ENCODE measurements at regions not wholly inside any gene's neighbourhood (a gene's known extent, or its start where the extent isn't known, plus 50 kb on each side); places are given as distances from the start of the nearest gene placed in this dataset.

DNA sequence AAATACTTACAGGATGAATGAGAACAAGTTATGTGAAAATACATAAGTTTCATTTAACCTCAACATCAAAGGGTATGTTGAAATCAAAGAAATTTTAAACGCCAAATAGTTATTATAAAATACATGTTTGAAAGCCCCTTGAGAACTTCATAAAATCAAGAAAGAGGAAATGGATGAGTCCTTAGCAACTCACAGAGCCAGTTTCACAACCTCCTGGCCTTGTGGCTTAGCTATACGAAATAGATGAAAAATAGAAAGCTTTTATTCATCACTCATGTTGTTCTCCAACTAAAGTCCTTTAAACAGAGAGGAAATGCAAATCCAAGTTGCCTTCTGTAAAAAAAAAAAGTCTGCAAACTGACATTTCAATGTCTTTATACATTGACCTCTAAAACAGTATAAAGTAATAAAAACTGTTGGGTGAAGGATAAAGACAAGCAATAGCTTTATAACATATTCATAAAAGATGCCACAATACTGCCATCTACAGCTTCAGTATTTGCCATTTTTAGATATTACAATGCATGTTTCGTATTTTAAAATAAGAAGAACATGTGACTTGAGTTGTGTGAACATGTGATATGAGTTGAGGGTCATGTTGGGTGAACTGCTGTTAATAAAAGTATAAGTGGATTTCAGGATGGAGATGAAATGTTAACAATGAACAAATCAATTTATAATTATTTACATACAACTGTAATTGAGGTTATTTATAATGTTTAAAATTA, 847.8 kb downstream of the MRPL39 start:
- DNase-seq, result no peak

DNA sequence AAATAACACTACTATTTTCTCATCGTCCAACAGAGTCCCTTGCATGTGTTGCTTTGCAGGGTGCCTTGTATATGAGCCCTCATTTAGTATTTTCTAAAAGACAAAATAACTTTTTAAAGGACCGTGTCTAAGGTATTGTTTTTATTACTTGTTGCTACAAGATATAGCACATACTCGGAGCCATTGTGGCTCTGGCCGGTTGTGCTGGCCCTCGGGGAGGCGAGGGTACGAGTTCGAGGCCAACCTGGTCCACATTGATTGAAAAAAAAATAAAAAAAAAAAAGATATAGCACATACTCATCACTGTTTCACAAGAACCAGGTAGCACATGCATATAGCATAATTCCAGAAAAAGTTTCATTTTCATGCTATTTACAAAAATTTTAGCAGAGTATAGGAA, 869.2 kb downstream of the MRPL39 start:
- no peak for DNase-seq

DNA sequence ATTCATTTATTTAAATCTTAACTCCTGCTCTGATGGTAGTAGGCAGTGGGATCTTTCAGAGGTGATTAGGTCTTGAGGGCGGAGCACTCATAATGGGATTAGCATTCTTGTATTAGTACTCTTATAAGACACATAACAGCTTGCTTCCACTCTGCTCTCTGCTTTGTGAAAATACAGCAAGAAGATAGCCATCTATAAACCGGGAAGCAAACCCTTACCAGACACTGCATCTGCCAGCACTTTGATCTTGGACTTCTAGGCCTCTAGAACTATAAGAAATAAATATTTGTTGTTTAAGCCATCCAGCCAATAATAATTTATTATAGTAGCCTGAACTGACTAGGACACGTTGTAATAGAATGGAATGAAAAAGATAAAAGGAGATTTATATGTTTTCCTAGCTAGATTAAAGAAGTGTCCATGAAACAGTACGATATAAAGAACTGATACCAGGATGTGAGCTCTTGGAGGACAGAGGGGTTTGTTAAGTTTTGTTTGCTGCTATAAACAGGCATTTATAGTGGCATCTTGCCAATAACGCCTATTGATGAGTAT, 869.9 kb downstream of the MRPL39 start:
- no peak for DNase-seq

DNA sequence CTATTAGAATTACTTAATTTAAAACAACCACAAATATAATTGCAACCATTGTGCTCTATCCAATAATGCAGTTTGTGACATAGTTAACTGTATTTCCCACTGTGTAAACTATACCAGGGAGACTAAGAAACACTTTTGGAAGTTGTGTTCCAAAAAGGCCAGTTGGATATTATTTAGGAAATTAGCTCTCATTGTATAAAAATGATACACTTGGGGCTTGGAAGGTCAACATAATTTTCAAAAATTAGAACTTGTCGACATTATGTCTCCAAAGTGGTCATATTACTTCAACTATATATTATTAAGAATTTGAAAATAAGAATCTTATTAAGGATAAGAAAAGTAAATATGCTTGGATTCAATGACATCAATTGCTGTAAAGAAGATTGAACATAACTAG, 876.6 kb downstream of the MRPL39 start:
- no peak for DNase-seq

DNA sequence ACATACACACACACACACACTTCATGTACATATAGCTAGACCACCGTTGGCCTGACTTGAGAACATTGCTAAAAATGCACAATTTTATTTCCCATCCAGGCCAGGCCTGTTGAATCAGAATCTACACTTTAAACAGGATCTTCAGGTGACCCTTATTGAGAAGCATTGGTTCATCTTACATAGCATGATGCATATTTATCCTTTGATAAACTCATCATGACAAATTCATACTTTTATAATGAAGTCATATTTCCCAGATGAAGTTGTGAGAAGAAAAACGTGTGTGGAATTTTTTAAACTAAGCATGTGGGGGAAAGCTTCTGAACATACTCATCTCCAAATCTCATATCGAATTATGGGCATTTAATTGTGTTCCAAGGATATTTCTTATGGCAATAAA, 877.7 kb downstream of the MRPL39 start:
- no peak for DNase-seq

DNA sequence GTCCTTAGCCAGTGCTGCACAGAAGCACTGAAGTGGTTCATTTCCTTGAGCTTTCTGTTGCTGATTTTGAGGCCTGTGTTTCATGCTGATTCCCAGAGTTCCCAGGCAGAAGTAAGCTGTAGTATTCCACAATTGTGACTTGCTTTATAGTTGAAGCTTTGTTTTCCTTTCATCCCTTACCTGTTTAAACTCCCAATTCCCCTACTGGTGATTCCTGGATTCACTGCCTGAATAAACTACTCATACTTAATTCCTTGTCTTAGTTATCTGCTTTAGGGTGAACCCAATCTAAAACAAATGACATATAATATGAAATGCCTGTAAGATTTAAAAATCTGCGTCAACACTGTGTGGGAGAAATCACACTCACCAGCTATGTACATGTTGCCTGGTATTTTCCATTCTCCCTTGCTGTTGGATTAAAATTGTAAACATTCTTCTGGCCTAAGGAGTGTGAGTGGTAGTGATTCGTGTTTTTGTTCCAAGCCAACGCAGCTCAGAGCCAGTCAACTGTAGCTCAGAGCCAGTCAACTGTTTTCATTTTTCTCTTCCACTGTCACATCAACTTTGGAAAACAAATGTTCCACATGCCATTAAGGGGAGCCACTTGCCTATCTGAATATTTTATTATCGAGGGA, 879.4 kb downstream of the MRPL39 start:
- no peak for DNase-seq

DNA sequence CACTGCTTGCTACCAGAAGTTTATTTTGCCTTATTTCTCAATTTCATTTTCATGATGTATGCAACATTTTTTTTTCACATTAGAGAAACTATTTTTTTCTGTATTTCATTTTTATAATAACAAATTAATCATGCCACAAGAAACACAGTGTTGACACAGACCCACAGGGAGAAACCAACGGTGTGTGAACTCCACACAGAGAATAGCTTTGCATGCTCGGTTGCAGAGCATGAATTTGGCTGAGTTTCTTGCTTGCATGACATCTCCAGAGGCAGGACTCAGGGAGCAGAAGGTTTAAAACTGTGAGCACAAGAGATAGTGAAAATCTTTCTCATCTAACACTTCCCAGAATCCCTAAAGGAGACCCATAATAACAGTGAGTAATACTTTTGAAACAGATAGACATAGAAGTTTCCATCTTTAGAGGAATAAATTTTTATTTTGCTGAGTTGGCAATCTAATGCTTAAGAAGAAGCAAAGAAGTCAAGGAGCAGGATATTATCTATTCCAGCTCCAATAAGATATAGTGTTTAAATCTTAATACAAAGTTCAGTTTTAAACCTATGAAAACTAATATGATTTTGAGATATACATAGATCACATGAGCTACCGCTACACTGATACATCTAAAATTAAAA, 890.9 kb downstream of the MRPL39 start:
- DNase-seq, result no peak

DNA sequence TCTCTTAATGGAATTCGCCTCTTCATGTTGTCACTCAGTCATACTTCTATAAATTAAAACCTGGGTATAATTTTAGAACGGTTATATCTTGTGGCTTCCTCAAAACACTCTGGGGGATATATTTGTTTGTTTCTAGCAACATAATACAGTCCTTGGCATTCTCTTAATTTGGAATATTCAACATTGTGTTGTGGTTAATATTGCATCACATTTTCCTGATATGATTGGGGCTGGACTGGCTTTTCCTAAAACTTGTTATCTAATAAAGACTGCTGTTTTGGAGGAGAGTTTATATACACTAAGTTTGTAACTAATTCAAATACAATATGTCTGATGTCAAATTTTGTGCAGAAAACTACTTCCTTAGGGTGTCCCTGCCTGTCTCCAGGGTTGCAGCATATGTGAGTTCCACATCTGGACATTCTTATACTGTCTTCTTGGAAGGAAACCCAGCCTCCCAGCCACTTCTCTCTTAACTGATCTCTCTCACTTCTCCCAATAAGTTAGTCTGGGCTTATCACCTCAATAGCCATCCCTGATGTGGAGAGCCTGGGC, 892.6 kb downstream of the MRPL39 start:
- no peak for DNase-seq

DNA sequence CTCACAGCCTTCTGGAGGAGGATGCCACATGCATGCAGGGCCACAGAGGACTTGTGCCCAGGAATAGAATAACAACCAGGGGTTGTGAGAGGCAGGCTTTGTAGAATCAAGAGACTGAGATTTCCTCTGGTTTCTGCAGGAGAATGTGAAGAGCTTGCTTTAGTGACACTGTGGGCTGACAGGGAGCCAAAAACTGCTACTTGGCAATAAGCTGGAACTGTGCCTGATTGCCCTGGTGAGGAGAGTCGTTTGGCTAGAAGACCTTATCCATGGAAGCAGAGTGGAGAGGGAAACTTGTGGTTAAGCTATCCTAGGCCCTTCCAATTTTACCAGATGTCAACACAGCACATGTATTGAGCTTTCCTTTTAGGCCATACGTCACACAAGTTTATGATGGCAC, 902.1 kb downstream of the MRPL39 start:
- DNase-seq, result peak in 4 of 51 donors; percentile 1 to 2 (median 1)

DNA sequence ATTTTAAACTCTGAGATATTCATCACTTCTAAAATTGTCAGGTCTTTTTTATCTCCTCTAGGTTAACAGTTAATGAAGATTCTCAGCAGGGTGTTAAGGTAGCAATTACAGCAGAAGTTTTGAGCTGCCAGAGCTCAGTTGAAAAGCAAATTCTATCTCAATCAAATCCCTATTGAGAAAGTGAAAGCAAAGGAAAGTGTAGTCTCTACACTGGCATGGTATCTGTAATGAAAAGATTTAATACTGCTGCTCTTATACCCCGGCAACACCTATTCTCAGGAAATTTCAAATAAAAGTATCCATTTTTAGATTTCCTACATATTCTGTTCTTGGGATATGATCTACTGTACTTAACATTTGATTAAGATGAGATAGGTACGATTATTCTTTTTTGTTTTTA, 913.5 kb downstream of the MRPL39 start:
- no peak for DNase-seq

DNA sequence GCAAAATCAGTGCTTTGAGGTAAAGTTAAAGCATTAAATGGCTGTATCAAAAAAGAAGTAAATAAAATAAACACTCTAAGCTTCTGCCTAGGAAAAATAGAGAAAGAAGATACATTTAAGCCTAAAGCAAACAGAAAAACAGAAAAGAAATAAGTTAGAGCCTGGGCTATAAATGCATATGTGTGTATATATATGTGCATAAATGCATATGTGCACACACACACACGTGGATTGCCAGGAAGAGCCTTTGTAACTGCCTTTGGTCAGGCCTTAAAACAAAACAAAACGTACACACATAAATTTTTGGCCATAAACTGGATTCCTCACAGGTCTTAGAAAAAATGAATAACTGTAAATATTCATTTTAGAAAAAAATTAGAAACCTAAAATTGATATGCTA, 925.8 kb downstream of the MRPL39 start:
- DNase-seq, result no peak

DNA sequence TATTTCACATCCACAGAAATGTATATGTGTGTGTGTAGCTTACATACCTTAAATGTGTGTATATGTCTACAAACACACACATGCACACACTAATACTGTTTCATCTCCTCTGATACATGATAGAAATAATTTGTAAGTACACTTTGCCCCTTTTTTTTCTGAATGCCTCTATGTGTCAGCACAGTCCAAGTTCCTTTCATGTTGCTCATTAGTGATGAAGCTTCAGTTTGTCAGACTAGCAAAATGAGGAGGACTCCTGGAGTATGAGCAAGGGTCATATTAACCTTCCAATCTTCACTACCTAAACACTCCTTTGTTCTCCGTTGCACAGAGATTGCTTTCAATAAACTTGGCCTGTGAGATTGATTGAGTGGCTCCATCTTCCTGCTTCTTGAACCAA, 935.4 kb downstream of the MRPL39 start:
- DNase-seq, result no peak

DNA sequence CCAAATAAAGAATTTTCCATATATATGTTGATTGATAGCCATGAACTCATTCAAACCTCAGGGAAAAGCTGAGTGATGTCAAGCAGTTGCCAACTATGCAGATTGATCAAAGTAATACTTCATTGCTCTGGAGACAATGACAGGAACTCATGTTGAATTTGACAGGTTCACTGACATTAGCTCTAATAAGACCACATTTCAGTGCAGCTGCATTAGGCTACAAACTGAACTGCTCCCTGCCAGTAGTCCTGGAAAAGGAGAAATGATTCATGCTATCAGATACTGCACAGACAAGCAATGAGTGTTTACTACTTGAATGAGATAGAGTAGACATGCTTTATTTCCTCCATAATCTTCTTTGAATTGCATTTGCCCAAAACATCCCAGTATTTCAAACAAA, 948.4 kb downstream of the MRPL39 start:
- DNase-seq, result no peak

DNA sequence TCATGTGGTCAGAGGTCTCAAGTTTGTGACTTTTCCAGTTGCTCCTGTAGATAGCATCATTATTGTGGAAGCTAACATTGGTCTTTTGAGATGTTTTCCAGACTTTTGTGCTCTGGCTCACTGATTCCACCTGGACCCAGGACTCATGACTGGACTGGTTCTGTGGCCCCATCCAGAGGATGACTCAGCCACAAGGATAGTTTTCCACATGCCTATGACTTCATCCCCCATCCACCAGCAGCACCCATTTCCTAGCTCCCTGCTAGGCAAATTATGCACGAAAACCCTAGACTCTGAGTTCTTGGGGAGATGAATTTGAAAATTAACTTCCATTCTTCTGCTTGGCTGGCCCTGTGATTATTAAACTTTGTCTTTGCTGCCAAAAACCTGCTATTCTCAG, 949.3 kb downstream of the MRPL39 start:
- no peak for DNase-seq

DNA sequence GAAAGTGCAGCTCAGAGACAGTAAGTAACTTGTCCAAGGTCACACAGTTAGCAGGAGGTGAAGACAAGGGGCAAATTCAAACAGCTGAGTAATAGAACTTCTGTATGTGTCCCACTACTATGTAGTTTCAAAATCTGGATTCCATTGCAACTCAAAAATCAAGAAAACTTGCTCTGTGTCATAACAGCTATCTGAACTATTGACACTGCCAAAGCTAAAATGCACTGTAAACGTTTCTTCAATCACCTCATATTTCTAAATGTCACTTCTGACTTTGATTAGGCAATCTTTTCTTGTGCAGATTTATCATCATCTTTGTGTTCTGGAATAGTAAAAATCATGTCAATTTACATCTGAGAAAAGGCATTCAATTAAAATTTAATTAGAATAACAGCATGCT, 957.6 kb downstream of the MRPL39 start:
- DNase-seq, result no peak

DNA sequence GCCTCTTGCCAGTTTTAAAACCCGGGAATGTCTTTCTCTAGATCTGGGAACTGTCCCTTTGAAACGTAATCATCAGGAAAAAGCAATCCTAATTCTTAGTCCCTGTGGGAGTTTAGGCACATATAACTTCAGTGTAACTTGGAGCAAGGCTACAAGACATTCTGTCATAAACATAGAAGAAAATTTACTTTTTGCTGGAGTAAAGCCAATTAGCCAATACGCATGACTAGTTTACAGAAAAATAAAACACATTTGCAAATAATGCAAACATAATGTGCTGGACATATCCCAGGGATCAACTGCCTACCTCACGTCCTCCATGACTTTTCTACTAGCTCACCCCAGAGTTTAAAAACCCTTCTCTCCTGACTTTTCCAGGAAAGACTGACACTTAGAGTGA, 970.6 kb downstream of the MRPL39 start:
- no peak for DNase-seq

DNA sequence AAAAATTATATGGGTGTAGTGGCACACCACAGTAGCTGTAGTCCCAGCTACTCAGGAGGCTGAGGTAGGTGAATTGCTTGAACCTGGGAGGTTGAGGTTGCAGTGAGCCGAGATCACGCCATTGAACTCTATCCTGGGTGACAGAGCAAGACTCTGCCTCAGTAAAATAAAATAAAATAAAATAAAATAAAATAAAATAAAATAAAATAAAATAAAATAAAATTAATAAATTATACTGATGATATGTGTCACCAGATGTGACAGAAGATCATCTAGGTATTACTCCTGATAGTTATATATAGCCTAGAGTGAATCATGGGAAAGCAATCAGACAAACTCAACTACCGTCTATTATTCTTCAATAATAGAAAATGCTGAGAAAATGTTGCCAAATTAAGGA, 972.5 kb downstream of the MRPL39 start:
- DNase-seq, result no peak

DNA sequence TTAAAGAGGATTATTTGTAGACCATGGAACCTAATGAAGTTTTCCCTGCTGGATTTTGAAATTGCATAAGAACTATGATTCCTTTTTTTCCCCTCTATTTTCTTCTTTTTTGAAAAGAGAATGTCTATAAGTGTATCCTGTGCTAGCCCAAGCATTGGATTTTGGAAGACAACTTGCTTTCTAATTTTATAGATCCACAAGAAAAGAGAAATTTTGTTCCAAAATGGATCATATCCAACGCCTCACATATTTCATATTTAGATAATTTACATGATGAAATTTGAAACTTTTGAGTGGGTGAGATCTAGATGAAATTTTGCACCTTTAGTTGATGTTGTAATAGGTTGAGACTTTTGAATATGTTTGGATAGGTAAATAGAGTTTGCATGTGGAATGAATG, 978.7 kb downstream of the MRPL39 start:
- DNase-seq, result no peak

DNA sequence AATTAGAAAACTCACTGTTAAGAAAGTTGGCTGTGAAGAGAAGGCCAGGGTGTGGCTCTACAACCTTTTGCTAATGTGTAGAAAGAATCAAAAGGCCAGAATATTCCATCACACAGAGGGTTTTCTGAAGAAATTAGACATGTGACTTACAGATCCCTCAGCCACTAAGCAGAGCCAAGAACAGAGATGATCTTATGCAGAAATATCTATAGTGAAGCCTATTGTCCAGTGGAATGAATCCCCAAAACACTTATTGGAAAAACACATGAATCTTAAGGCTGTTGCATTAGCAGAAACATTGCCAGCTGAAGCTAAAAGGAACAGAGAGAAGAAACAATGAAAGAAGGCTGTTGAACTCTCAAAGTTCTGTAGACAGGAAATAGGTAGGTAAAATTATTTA, 979.2 kb downstream of the MRPL39 start:
- DNase-seq, result no peak

DNA sequence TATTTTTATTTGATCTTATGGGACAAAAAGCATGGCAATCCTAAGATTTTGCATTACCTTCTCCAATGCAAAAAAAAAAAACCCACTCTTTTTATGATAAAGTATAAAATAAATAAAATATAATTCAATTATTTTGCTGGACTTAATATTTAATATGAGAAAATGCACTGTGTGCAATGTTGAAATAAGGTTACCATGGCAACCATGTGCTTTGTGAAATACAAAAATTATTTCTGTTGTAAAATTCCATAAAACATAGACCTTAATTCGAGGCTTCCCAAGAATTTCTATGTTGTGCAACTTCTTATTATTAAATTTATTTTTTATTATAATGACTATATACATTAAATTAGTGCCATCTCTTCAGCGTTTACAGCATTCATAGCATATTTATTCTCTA, 989.5 kb downstream of the MRPL39 start:
- no peak for DNase-seq

DNA sequence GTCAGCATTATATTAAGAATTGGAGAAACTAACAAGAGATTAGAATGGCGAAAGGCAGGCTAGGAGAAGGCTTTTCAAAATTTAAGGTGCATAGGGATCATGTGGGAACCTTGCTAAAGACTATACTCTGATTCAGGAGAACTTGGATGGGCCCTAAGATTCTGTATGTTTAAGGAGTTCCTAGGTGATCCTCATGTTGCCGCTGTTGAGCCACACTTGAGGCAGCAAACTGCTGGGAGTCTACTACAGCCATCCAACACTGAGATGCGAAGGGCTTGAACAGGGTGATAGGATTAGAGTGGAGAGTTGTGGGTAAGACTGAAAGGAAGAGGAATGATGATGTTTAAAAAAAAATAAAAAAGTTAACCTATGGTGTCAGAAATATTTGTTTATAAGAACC, 1013.2 kb downstream of the MRPL39 start:
- DNase-seq, result no peak

DNA sequence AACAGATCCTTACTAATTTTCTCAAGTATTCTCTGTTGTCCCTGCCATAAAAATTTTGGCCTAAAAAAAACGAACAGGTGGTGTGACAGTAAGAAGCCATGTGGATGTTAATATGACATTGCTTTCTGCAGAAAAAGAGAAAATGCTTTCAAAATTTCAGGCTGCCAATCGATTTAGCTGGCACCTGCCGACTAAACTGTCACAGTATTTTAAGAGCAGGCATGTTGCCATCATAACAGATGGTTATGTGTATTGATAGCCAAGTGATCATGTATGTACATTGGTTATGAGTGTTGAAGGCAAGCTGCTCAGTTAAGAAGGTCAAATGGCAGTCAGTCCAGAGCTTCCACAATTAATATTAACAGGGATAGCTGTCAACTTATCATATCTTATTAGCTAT, 1017.0 kb downstream of the MRPL39 start:
- DNase-seq, result no peak

DNA sequence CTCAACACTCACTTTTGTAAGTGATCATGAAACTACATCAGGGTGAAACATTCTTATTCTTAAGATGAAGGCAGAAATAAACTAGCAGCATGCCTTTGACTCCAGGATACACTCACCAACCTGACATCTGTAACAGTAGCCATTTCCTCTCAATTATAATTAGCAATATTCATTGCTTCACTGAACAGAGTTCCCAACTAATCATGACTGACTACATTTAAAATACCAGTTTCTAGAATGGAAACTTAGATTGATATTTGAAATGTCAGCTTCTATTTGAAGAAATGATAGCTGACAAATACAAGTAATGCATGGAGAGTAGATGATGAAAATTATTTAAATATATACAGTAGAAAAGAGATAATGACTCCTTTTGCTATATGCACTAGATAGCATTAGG, 1023.8 kb downstream of the MRPL39 start:
- DNase-seq, result no peak

Data from hypothalamus (tissue), 51 donors.